Stimulated activated CD8-positive, alpha-beta memory T cell treated with anti-CD3 and anti-CD28 coated beads, Interleukin-15, amount 100 ng/mL, for 48 hours (primary cell): ENCODE measurements at regions not wholly inside any gene's neighbourhood (a gene's known extent, or its start where the extent isn't known, plus 50 kb on each side); places are given as distances from the start of the nearest gene placed in this dataset.
"Not testable (repeated sequence)": the region's sequence is repeated elsewhere in the genome, so short reads cannot be mapped to it uniquely, and the experiment has no call there.

Experiments used
- DNase-seq, 2 donors: peaks; one replicate each; pipeline ENCODE4 v3.0.0-alpha.2; 2020; ENCODE audit warnings: low read depth in 2 of 2

DNA sequence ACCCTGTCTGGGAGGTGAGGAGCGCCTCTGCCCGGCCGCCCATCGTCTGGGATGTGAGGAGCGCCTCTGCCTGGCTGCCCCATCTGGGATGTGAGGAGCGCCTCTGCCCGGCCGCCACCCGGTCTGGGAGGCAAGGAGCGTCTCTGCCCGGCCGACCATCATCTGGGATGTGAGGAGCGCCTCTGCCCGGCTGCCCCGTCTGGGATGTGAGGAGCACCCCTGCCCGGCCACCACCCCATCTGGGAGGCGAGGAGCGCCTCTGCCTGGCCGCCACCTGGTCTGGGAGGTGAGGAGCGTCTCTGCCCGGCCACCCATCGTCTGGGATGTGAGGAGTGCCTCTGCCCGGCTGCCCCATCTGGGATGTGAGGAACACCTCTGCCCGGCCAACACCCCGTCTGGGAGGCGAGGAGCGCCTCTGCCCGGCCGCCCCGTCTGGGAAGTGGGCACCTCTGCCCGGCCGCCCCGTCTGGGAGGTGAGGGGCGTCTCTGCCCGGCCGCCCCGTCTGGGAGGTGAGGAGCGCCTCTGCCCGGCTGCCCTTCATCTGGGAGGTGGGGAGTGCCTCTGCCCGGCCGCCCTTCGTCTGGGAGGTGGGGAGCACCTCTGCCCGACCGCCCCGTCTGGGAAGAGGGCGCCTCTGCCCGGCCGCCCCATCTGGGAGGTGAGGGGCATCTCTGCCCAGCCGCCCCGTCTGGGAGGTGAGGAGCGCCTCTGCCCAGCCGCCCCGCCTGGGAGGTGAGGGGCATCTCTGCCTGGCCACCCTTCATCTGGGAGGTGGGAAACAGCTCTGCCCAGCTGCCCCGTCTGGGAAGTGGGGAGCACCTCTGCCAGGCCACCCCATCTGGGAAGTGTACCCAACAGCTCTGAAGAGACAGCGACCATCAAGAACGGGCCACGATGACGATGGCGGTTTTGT is 399.7 kb downstream of the CAAP1 start:
- not testable (repeated sequence) for DNase-seq

DNA sequence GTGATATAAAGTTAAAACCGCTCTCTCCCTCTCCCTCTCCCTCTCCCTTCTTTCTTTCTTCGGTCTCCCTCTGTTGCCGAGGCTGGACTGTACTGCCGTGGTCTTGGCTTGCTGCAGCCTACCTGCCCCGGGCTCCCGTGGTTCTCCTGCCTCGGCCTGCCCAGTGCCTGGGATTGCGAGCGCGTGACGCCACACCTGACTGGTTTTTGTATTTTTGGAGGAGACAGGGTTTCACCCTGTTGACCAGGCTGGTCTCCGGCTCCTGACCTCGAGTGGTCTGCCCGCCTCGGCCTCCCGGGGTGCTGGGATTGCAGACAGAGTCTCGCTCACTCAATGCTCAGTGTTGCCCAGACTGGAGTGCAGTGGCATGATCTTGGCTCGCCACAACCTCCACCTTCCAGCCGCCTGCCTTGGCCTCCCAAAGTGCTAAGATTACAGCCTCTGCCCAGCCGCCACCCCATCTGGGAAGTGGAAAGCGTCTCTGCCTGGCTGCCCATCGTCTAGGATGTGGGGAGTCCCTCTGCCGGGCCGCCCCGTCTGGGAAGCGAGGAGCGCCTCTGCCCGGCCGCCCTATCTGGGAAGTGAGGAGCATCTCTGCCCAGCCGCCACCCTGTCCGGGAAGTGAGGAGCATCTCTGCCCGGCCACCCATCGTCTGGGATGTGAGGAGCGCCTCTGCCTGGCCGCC is 400.5 kb downstream of the CAAP1 start:
- not testable (repeated sequence) for DNase-seq

DNA sequence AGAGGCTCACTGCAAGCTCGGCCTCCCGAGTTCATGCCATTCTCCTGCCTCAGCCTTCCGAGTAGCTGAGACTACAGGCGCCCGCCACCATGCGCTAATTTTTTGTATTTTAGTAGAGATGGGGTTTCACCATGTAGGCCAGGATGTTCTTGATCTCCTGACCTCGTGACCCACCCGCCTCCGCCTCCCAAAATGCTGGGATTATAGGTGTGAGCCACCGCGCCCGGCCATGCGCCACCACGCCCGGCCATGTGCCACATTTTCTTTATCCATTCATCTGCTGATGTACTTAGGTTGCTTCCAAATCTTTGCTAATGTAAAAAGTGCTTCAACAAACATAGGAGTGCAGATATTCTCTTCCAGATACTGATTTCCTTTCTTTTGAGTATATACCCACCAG is 408.6 kb downstream of the CAAP1 start:
- no peak for DNase-seq

DNA sequence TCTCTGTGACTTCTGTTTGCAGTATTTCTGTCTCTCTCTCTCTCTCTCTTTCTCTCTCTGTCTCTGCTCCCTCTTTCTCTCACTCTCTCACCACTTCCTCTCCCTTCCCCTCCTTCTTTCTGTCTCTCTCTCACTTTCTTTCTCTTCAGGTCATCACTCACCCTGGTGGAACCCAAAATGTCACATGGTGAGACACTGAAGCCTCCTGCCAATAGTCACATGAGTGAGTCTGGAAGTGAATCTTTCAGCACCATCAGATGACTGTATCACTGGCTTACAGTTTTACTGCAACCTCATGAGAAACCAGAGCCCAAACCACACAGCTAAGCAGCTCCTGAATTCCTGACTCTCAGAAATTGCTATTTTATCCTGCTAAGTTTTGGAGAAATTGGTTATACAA is 414.6 kb downstream of the CAAP1 start:
- DNase-seq, result no peak

DNA sequence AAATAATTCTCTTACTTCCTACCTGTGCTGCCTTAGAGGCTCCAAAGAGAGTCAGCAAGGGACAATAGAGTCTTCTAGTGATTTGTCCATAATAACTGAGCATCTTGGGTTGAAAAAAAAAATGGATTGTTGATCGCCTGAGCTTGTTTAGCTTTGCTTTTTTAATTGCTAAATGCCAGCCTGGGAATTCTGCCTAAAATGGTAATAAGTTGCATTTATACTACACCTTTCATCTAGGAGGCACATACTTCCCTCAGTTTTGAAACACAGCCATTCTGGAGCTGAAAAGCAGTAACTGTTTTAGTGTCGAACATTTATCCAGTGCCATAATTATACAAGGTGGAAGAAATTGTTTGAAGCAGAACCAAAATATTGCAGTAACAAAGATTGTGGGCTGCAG is 421.3 kb downstream of the CAAP1 start:
- no peak for DNase-seq

DNA sequence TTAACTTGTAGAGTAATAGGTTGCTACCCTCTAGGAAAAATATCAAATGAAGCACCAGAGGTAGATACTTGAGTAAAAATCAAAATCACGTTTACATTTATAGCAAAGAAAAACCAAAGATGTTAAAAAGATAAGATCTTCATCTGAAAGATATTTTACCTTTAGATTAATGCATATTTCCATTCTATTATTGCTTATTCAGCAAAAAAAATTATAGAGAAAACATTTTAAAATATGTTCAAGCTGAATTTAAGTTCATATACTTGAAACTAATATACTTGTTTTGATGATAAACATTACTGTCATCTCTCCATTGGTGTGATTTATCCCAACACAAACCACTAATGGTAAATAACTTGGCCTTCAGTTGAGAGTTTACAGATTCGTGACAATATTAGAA is 422.3 kb downstream of the CAAP1 start:
- no peak for DNase-seq

DNA sequence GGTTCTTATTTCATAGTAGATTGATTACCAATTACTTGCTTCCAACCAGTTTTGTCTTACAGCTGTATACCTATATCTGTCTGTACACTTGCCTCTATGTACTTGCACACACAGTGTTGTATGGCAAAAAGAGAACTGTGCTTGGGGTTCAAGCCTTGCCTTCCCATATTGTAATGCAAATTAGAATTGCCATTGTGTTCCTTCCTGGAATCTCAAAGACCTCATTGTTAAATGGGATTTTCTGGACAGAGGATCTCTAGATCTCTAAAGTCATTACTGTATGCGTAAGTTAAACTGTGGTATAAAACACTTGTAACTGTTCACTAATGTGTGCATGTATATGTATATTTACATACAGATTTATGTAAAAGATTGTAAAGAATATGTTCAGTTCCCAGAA is 428.8 kb downstream of the CAAP1 start:
- DNase-seq, result no peak

DNA sequence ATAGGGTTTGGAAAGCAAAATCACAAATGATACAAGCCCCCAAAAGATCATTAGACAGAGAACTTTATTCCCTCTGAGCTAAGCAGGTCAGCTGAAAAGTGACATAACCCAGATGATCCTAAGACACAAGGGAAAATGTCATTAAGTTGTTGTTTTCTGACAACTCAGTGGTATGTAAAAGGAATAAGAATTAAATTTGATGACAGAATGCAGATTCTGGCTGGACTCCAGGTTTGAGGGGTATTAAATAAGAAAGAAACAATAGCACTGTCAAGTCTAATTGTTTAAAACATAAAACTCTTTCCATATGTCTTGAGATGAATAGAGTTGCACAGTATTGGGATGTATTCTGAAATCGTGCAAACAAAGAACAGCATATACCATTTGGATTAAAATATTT is 429.9 kb downstream of the CAAP1 start:
- DNase-seq, result no peak

DNA sequence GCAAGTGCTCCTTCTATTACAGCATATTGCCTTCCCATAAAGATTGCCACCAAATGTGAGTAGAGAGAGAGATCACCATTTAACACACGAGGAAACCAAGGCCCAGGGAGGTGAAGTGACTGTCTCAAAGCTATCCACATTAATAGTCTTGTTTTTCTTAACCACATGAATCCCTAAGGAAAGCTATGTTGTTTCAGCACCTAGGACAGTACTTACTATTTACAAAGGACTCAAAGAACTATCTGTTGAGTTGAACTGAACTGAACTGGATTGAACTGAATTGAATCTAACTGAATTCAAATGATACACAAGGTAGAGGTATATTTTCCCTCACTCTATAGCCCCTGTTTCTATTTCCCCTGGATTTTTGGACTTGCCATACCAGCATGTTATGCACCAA is 430.4 kb downstream of the CAAP1 start:
- no peak for DNase-seq

DNA sequence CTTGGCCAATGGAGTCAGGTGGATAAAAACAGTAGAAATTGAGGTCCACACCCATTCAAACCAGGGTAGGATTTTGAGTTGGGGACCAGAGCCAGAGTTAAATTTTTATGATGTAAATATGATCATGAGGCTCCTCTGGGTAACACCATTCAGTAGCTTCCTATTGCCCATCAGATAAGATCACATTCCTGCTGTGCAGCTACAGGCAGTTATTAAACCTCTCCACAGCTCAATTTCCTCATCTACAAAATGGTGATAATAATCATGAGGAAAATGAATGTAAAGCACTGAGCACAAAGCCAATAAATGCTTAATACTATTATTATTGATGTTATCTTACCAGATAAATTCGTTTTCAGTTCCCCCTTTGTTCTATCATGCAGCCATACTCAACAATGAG is 432.0 kb downstream of the CAAP1 start:
- DNase-seq, result no peak

DNA sequence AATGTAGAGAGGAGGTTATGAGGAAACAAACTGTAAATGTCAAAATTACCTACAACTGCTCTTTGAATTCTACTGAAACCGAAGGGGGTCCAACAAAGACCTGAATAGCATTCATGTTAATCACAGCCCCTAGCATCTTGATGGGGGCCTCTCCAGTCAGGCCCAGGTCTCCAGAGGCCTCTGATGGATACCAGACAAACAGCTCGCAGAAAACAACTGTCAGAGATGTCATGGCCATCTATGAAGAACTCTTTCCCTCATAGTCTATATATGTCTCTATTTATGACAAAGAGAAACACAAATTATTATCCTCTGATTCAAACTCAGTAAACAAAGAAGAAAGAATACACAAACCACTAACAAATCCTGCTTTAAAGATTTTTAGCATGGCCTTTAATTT is 432.6 kb downstream of the CAAP1 start:
- DNase-seq, result no peak

DNA sequence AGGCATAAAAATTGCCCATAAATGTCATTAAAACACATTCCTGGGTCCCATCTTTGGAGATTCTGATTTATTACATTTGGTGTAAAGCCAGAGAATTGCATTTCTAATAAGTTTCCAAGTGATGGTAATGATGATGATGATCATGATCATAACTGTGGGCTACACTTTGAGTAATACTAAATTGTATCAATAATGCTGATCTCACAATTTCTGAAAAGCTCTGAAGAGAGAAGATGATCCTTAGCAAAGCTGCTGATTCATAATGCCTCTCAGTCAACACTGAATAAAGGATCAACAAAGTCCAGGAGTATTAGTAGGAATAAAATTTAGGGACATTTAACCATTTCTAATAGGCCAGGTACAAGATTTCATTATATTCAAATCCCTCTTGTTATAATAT is 434.5 kb downstream of the CAAP1 start:
- no peak for DNase-seq

DNA sequence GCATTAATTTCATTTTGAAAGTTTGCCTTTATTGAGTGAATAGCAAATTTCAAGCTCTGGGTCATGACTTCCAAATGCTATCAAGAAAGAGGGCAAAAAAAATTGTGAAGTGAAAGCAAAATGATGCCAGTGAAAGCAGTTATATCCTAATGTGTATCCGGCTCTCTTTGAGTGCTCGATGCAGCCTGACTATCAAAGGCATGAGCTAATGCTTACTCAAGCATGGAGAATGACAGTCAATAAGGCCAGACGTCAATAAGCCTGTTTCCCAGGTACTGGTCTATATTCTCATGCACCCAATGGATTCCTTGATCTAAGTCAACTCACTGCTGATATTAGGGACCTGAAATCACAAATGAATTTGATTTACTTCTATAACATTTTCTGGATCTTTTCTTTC is 435.5 kb downstream of the CAAP1 start:
- no peak for DNase-seq

DNA sequence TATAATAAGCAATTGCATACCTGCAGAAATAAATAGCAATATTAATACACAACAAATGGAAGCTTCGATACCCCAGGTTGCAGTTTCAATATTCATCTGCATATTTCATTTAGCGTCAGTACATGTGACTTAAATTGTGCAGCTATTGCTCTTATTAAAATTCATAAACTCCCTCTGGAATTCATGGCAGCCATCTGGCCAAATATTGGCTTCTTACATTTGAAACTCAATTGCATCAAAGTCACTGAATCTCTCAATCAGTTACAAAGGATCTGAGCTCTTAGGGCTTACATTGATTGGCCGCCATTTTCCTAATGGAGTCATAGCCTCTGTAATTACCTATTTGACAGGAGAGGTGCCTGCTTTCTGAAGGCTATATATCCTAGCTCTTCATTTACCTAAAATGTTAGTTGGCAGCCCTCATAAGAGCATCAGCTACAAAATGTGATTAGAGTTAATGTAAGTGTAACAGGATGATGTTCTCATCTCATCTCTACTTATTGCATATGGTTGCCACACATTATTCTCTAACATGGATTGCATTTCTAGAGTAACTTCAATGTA is 453.5 kb downstream of the CAAP1 start:
- no peak for DNase-seq

DNA sequence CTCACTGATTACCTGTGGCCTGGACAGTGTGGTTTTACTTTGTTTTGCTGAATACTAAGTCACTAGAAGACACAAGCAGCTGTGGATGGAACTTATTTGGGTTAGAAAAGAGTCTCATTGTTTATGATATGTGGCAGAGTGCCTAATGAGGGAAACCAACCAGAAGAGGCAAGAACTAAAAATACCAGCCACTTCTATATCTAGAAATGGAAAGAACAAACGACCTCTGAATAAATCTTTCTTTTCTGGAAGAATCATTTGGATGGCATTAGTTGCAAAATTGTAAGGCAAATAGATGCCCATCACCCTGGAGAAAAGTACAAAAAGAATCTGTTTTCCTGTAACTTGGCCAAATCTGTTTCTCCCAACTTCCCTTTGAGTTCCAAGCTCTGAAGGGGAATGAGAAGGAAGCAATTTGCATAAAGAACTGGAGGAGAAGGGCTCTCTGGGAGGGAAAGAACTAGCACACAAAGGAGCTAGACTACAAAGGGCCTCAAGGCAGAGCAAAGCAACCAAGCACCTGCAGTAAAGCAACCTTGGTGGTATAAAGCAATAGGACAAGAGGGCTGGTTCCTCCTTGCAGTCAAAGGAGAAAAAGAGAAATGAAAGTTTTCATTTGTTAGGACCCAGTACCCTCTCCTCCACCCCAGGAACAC is 455.4 kb downstream of the CAAP1 start:
- DNase-seq, result no peak

DNA sequence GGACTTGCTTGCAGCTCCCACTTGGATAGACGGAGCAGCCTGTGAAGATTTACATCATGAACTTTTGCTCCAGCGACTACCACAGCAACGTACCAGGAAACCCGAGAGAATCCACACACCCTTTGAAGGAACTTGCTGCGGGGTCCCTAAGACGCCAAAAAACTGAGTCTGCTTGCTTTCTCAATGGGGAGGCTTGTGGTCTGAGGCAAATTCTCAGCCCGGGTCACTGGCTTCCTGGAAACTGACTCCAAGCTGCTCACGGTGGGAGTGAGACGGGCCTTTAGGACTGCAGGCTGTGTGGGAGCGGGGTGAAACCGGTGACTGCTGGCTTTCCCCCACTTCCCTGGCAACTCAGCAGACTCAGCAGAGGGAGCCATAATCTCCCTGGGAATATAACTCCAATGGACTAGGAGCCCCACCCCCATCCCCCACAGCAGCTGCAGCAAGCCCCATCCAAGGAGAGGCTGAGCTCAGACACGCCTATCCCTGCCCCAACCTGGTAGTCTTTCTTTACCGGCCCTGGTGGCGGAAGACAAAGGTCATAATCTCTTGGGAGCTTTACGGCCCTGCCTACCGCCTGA is 466.0 kb downstream of the CAAP1 start:
- no peak for DNase-seq

DNA sequence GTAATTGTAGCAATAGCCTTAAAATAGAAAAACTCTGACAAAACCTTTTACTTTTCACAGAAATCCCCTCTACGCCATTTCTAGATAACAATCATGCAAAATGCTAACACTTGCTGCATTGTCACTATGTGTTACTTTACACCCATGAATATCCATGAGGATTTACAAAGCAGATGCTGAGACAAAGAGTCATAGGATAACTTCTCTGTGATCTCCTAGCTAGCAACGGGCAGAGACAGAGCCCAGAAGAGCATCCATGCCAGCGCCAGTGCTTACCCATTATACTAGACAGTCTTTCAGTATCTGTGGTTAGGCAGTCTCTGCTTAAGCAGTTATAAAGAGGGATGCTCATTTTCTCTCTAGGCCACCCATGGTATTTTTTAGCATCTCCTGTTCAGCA is 474.1 kb downstream of the CAAP1 start:
- DNase-seq, result no peak

DNA sequence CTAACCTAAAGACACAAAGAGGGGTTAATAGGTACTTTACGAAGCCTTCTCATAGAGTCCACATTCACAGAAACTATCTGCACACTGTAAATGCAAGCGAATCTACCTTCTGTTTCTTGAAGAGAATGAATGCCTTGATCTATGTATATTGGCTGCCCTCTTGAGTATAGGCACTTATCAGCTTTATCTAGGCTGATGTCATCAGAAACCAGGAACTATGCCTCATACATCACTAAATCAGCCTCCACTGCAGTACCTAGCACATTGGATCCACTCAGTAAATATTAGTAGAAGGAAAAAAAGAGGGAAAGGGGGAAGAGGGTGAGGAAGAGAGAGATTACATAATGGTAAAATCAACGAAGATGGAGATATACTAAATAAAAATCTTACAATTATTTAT is 477.1 kb downstream of the CAAP1 start:
- DNase-seq, result no peak

DNA sequence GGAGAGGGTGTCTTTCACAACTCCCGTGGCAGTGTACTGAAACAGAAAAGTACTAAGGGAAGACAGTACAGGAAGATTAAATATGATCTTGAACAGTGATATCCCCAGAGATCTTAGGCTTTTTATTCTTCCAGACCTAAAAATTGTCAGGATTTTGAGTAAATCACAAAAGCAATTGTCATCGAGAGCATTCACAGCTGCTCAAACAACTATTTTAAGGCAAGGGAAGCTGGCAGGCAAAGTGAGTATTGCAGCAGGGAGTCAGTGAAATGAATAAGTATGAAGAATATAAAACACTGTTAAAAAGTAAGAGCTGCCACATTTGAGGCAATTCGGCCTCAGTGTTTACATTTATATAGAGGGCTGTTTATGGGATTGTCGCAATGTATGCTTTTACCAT is 479.0 kb downstream of the CAAP1 start:
- no peak for DNase-seq

DNA sequence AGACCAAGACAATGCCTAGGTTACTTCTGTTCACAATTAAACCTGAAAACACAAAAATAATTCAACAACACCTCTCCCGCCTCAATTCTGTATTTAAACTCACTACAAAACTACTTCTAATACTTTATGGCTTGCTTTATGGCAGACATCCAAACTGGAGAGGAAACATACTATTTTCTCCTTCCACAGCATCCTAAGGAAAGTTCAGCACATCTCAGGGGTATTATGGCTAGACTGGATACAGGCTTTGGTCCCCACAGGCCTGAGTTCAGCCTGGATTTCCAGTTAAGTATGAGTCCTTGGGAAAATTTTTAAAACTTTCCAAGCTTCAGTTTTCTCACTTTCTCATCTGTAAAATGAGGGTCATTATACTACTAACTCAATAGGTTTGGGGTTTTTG is 480.2 kb downstream of the CAAP1 start:
- DNase-seq, result no peak

DNA sequence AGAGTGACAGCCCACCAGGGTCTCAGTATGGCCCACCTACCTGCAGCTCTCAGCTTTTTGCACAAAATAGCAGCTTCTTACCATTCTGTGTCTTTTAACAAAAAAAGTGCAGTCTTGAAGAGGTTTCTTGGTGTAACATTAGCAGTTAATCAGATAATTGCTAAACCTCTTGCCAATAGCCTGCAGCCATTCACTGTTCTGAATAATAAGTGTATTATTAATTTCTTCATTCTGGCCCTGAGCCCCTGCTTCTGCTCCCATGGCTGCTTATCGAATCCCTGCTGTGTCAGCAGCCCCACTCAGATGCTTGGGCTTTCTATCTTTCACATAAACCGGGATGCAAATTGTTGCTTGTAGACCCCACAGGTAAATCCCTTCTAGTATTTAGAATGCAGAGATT is 485.9 kb downstream of the CAAP1 start:
- no peak for DNase-seq

DNA sequence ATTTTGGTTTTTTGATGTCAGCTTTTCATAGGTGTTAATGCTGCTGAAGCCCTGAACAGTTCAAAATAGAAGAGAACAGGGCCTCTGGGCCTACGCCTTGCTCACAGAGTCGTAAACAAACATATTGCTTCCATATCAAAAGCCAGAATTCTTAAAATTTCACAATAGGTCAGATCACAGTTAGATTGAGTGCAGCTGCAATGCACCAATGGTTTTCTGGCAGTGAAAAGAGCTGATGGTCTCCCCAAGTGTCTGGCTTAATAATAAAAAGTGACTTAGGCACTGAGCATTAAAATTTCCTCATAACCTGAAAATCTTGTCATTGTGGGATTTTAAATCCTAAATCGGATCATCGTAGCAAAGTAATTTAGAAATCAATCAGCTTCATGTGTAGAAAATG is 493.0 kb downstream of the CAAP1 start:
- no peak for DNase-seq
